Activated CD4-positive, alpha-beta T cell treated with anti-CD3 and anti-CD28 coated beads, Interleukin-2, Interleukin-6, amounts not matched to agents 100 ng/mL and 50 ng/mL, durations not matched to agents 16 hours and 8 hours (primary cell): ENCODE measurements at regions not wholly inside any gene's neighbourhood (a gene's known extent, or its start where the extent isn't known, plus 50 kb on each side); places are given as distances from the start of the nearest gene placed in this dataset.
A peak's percentile ranks its signal among the peaks of the same experiment; 100 is the strongest.
"Not testable (repeated sequence)": the region's sequence is repeated elsewhere in the genome, so short reads cannot be mapped to it uniquely, and the experiment has no call there.

Experiments
- DNase-seq: peaks from one replicate; pipeline ENCODE4 v3.0.0-alpha.2; 2020

GRCh38 chr5:156164306-156164705, 162.7 kb upstream of the SGCD start:
- no peak for DNase-seq

GRCh38 chr5:156169495-156169894, 157.5 kb upstream of the SGCD start:
- no peak for DNase-seq

GRCh38 chr5:156170351-156170961, 156.5 kb upstream of the SGCD start:
- no peak for DNase-seq

GRCh38 chr5:156174225-156174624, 152.7 kb upstream of the SGCD start:
- DNase-seq = no peak

- no peak for DNase-seq
Observed at GRCh38 chr5:156178117-156178516, 148.8 kb upstream of the SGCD start.

- DNase-seq = no peak
Observed at GRCh38 chr5:156181656-156182055, 145.3 kb upstream of the SGCD start.

- no peak for DNase-seq
Observed at GRCh38 chr5:156182174-156182967, 144.6 kb upstream of the SGCD start.

GRCh38 chr5:156186760-156187159, 140.2 kb upstream of the SGCD start:
- DNase-seq = no peak

- no peak for DNase-seq
Observed at GRCh38 chr5:156188016-156188415, 138.9 kb upstream of the SGCD start.

- no peak for DNase-seq
Observed at GRCh38 chr5:156189628-156190027, 137.3 kb upstream of the SGCD start.

GRCh38 chr5:156191547-156191946, 135.4 kb upstream of the SGCD start:
- DNase-seq = no peak

GRCh38 chr5:156197042-156197635, 129.8 kb upstream of the SGCD start:
- DNase-seq = no peak

GRCh38 chr5:156199045-156199444, 127.9 kb upstream of the SGCD start:
- no peak for DNase-seq

- DNase-seq = no peak
Observed at GRCh38 chr5:156200938-156201787, 125.8 kb upstream of the SGCD start.

GRCh38 chr5:156201788-156202403, 125.1 kb upstream of the SGCD start:
- DNase-seq = no peak

- DNase-seq = peak; percentile 13
Observed at GRCh38 chr5:156208271-156208670, 118.7 kb upstream of the SGCD start.

GRCh38 chr5:156218367-156219158, 108.4 kb upstream of the SGCD start:
- DNase-seq = no peak

GRCh38 chr5:156219483-156220005, 107.4 kb upstream of the SGCD start:
- DNase-seq = no peak

- no peak for DNase-seq
Observed at GRCh38 chr5:156221816-156222215, 105.1 kb upstream of the SGCD start.

- no peak for DNase-seq
Observed at GRCh38 chr5:156223547-156223946, 103.4 kb upstream of the SGCD start.

GRCh38 chr5:156226485-156226884, 100.5 kb upstream of the SGCD start:
- DNase-seq = not testable (repeated sequence)

- no peak for DNase-seq
Observed at GRCh38 chr5:156230887-156231286, 96.1 kb upstream of the SGCD start.
